Calu3 (cell line): ENCODE measurements at regions not wholly inside any gene's neighbourhood (a gene's known extent, or its start where the extent isn't known, plus 50 kb on each side); places are given as distances from the start of the nearest gene placed in this dataset.

Source experiments
- BruUV-seq: library from RNA; stranded (reverse); fragments of 400-500 nt; replicated peaks from 2 replicates; lab custom pipeline; 2021; lab: Mats Ljungman, UMichigan
- CTCF ChIA-PET: fragments of 300-600 bp; sonication (Branson Sonifier 250); formaldehyde crosslinking; loops from one replicate; lab custom pipeline; 2022; ENCODE audit warnings: antibody characterized with exemption; lab: Charles Lee
- DNase-seq: peaks from one replicate; pipeline ENCODE4 v3.0.0; 2022
- H3K27ac Mint-ChIP-seq: one replicate; pipeline ENCODE4 v1.8.0; 2022; ENCODE audit warnings: mixed read lengths; ENCODE audit not compliant: unreplicated experiment
- H3K27me3 Mint-ChIP-seq: one replicate; pipeline ENCODE4 v1.8.0; 2022; ENCODE audit warnings: mixed read lengths; ENCODE audit not compliant: unreplicated experiment
- H3K36me3 Mint-ChIP-seq: one replicate; pipeline ENCODE4 v1.8.0; 2022; ENCODE audit warnings: mild to moderate bottlenecking, moderate library complexity, mixed read lengths; ENCODE audit not compliant: insufficient read depth, unreplicated experiment
- H3K4me1 Mint-ChIP-seq: one replicate; pipeline ENCODE4 v1.8.0; 2022; ENCODE audit warnings: mild to moderate bottlenecking, low read depth, mixed read lengths; ENCODE audit not compliant: unreplicated experiment
- H3K4me3 Mint-ChIP-seq: one replicate; pipeline ENCODE4 v1.8.0; 2022; ENCODE audit warnings: mild to moderate bottlenecking, low read depth, moderate library complexity, mixed read lengths; ENCODE audit not compliant: unreplicated experiment
- H3K9me3 Mint-ChIP-seq: one replicate; pipeline ENCODE4 v1.8.0; 2022; ENCODE audit warnings: low read depth, mixed read lengths; ENCODE audit not compliant: unreplicated experiment
- intact Hi-C: fragments of 100-400 bp; cut with micrococcal nuclease; formaldehyde crosslinking; loops from one replicate; pipeline ENCODE4 v1.10.0; 2022; ENCODE audit not compliant: unreplicated experiment
- TF ChIP-seq, protein P1 (sequence below): fragments of 200-600 bp; IDR thresholded peaks from one replicate; pipeline ENCODE4 v1.8.0; 2022; ENCODE audit warnings: antibody characterized with exemption; ENCODE audit not compliant: unreplicated experiment

- H3K9me3 Mint-ChIP-seq, result peaks cover 4% of the 10 kb centered on the region
- no peaks in the 10 kb centered on the region for H3K4me1 Mint-ChIP-seq
- H3K27ac Mint-ChIP-seq, result no peak overlapping the region
- no peaks in the 10 kb centered on the region for H3K36me3 Mint-ChIP-seq
- peaks cover 93% of the 10 kb centered on the region for H3K27me3 Mint-ChIP-seq
- CTCF ChIA-PET, result no interaction called here
- intact Hi-C loops, result no loop called here
- TF ChIP-seq, protein P1, sequence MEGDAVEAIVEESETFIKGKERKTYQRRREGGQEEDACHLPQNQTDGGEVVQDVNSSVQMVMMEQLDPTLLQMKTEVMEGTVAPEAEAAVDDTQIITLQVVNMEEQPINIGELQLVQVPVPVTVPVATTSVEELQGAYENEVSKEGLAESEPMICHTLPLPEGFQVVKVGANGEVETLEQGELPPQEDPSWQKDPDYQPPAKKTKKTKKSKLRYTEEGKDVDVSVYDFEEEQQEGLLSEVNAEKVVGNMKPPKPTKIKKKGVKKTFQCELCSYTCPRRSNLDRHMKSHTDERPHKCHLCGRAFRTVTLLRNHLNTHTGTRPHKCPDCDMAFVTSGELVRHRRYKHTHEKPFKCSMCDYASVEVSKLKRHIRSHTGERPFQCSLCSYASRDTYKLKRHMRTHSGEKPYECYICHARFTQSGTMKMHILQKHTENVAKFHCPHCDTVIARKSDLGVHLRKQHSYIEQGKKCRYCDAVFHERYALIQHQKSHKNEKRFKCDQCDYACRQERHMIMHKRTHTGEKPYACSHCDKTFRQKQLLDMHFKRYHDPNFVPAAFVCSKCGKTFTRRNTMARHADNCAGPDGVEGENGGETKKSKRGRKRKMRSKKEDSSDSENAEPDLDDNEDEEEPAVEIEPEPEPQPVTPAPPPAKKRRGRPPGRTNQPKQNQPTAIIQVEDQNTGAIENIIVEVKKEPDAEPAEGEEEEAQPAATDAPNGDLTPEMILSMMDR, result no peak
- no TSS peak for BruUV-seq
- DNase-seq, result no peak
- no peak overlapping the region for H3K4me3 Mint-ChIP-seq
These were observed 115.5 kb downstream of the TWIST2 start for GRCh38 chr2:238963161-238963970.

GRCh38 chr2:238963971-238964328 is 116.1 kb downstream of the TWIST2 start:
- BruUV-seq, result no TSS peak
- TF ChIP-seq, protein P1, result no peak
- peaks cover 4% of the 10 kb centered on the region for H3K9me3 Mint-ChIP-seq
- H3K4me1 Mint-ChIP-seq, result no peaks in the 10 kb centered on the region
- intact Hi-C loops, result no loop called here
- no peaks in the 10 kb centered on the region for H3K36me3 Mint-ChIP-seq
- H3K27me3 Mint-ChIP-seq, result peaks cover 87% of the 10 kb centered on the region
- DNase-seq, result no peak
- no peak overlapping the region for H3K4me3 Mint-ChIP-seq
- CTCF ChIA-PET, result no interaction called here
- no peak overlapping the region for H3K27ac Mint-ChIP-seq

DNA sequence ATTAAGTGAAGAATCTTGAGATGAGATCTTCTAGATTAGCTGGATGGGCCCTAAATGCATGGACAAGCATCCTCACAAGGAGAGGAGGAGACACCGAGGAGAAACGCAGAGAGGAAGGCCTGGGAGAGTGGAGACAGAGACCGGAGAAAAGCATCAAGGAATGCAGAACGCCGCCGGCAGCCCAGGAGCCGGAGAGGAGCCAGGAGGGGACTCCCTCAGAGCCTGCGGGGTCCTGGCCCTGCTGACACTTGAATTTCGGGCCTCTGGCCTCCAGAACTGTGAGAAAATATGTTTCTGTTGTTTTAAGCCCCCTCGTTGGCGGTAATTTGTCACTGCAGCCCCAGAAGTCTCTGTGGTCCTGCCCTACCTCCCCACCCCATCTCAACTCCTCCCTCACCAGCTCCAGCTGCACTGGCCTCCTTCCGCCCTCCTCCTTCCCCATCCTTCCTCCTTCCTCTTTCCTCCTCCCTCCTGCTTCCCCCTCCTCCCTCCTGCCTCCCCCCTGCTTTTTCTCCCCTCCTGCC is 116.7 kb downstream of the TWIST2 start:
- H3K36me3 Mint-ChIP-seq, result no peaks in the 10 kb centered on the region
- intact Hi-C loops, result no loop called here

DNA sequence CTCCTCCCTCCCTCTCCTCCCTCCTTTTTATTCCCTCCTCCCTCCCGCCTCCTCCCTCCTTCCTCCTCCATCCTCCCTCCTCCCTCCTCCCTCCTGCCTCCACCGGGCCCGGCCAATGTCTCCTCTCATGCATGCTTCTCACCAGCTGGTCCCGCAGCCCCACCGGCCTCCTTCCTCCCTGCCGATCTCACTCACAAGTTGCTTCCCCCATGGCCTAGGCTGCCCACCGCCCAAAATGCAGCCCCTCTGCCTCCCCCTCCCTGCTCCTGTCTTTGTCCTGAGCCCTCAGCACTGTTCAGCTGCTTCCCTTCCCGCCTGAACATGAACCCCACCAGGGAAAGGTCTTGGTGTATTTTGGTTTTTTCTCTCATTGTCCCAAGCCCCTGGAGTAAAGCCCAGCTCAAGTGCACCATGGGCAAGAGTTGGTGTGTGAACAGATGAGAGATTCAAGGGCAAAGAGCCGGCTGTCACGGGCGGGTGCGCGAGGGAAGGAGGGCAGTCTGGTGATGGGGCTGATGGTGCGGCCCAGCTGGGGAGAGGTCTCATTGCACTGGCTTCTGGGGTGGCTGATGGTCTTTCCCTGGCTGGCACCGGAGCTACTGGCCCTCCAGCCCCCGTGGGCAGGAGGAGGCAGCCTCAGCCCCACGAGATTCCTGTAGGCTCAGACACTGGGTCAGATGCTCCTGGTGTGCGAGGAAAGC is 117.6 kb downstream of the TWIST2 start:
- Mint-ChIP-seq H3K27ac (no peak overlapping the region), H3K4me3 (no peak overlapping the region), H3K36me3 (no peaks in the 10 kb centered on the region), H3K27me3 (peaks cover 87% of the 10 kb centered on the region), H3K9me3 (peaks cover 2% of the 10 kb centered on the region), H3K4me1 (no peaks in the 10 kb centered on the region)
- CTCF ChIA-PET, result no interaction called here
- TF ChIP-seq, protein P1, result no peak
- intact Hi-C loops, result no loop called here
- no TSS peak for BruUV-seq
- DNase-seq, result no peak

More for the DNA sequence above, 116.7 kb downstream of the TWIST2 start:
- TF ChIP-seq, protein P1, result no peak
- no TSS peak for BruUV-seq
- CTCF ChIA-PET, result interaction anchor here (0.8 kb wide), 1 partner anchor 856 kb away, joined by 4 read pairs; no protein-coding TSS in a partner anchor
- no peaks in the 10 kb centered on the region for H3K4me1 Mint-ChIP-seq
- peaks cover 4% of the 10 kb centered on the region for H3K9me3 Mint-ChIP-seq
- H3K27me3 Mint-ChIP-seq, result peaks cover 87% of the 10 kb centered on the region
- H3K4me3 Mint-ChIP-seq, result no peak overlapping the region
- DNase-seq, result no peak
- H3K27ac Mint-ChIP-seq, result no peak overlapping the region
